ENCODE measurements at regions not wholly inside any gene's neighbourhood (a gene's known extent, or its start where the extent isn't known, plus 50 kb on each side); places are given as distances from the start of the nearest gene placed in this dataset.

DNA sequence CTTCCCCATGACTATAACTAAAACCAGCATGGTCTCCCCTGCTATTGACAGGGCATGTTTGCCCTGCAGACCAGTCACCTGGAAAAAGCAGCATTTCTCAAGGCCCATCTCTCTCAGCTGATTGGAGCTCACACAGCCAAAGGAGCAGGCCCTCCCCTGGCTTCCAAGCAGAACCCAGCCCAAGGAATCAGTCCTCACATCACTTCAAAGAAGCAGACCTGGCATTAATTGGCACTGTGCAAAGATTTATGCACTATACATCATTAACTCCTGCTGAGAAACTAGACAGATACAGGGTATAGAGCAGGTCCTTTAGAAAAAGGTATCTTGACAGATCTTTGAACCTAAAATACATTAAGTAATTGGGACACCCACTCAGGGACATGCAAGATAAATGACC, 323.8 kb upstream of the PPP2R3A start:
- TF ChIP-seq, protein P1, sequence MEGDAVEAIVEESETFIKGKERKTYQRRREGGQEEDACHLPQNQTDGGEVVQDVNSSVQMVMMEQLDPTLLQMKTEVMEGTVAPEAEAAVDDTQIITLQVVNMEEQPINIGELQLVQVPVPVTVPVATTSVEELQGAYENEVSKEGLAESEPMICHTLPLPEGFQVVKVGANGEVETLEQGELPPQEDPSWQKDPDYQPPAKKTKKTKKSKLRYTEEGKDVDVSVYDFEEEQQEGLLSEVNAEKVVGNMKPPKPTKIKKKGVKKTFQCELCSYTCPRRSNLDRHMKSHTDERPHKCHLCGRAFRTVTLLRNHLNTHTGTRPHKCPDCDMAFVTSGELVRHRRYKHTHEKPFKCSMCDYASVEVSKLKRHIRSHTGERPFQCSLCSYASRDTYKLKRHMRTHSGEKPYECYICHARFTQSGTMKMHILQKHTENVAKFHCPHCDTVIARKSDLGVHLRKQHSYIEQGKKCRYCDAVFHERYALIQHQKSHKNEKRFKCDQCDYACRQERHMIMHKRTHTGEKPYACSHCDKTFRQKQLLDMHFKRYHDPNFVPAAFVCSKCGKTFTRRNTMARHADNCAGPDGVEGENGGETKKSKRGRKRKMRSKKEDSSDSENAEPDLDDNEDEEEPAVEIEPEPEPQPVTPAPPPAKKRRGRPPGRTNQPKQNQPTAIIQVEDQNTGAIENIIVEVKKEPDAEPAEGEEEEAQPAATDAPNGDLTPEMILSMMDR (IDR thresholded peaks at IDR 0.05; ENCODE audit: insufficient read depth, low read length, poor library complexity, severe bottlenecking): no peak
- no peaks in the 10 kb centered on the region for H3K36me3 ChIP-seq (ENCODE audit: control insufficient read depth, insufficient read depth, low read length)
- DNase-seq (ENCODE audit: extremely low read depth, insufficient read length): no peak
- H3K27me3 ChIP-seq (replicated peaks; ENCODE audit: control insufficient read depth, insufficient read depth, low read length): no peaks in the 10 kb centered on the region; the same call in 1 of the 2 replicates
- H3K4me3 ChIP-seq (replicated peaks; ENCODE audit: low read depth, low read length): no peak overlapping the region

DNA sequence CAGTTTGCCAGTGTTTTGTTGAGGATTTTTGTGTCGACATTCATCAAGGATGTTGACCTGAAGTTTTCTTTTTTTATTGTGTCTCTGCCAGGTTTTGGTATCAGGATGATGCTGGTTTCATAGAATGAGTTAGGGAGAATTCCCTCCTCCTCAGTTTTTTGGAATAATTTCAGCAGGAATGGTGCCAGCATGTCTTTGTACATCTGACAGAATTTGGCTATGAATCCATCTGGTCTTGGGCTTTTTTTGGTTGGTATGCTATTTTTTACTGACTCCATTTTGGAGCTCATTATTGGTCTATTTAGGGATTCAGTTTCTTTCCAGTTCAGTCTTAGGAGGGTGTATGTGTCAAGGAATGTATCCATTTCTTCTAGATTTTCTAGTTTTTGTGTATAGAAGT, 320.0 kb upstream of the PPP2R3A start:
- Histone ChIP-seq H3K4me3 (replicated peaks; ENCODE audit: low read depth, low read length) (no peak overlapping the region), H3K27me3 (replicated peaks; ENCODE audit: control insufficient read depth, insufficient read depth, low read length) (no peaks in the 10 kb centered on the region), H3K36me3 (ENCODE audit: control insufficient read depth, insufficient read depth, low read length) (no peaks in the 10 kb centered on the region)
- no peak for DNase-seq (ENCODE audit: extremely low read depth, insufficient read length)
- TF ChIP-seq, protein P1 (IDR thresholded peaks at IDR 0.05; ENCODE audit: insufficient read depth, low read length, poor library complexity, severe bottlenecking): no peak

DNA sequence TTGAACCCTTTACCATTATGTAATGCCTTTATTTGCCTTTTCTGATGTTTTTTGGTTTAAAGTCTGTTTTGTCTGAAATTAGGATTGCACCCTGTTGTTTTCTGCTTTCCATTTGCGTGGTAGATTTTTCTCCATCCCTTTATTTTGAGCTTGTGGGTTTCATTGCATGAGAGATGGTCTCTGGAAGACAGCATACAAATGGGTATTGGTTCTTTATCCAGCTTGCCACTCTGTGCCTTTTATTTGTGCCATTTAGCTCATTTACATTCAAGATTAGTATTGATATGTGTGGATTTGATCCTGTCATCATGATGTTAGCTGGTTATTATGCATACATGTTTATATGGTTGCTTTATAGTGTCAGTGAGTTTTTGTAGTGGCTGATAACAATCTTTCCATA, 318.7 kb upstream of the PPP2R3A start:
- Histone ChIP-seq H3K27me3 (replicated peaks; ENCODE audit: control insufficient read depth, insufficient read depth, low read length) (no peaks in the 10 kb centered on the region), H3K4me3 (replicated peaks; ENCODE audit: low read depth, low read length) (no peak overlapping the region), H3K36me3 (ENCODE audit: control insufficient read depth, insufficient read depth, low read length) (no peaks in the 10 kb centered on the region)
- no peak for DNase-seq (ENCODE audit: extremely low read depth, insufficient read length)
- TF ChIP-seq, protein P1 (IDR thresholded peaks at IDR 0.05; ENCODE audit: insufficient read depth, low read length, poor library complexity, severe bottlenecking): no peak

DNA sequence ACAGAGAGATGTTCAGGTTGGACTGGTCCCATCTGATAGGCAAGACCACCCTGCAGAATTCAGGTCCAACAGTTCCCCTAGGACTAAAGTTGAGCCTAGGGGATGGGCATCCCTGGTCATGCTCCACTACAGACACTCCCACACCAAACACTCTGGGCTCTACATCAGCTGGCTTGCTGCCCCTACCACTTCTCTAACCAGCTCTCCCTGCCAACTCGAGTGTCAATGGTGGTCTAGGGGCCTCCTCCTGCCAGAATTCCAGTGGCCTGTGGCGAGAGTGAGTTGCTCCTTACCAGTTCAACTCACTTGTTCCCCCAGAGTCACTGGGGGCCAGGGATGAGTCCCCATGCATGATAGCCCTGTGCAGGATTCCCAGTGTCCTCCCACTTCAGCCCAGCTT, 316.2 kb upstream of the PPP2R3A start:
- Histone ChIP-seq H3K36me3 (ENCODE audit: control insufficient read depth, insufficient read depth, low read length) (no peaks in the 10 kb centered on the region), H3K27me3 (replicated peaks; ENCODE audit: control insufficient read depth, insufficient read depth, low read length) (no peaks in the 10 kb centered on the region), H3K4me3 (replicated peaks; ENCODE audit: low read depth, low read length) (no peak overlapping the region)
- TF ChIP-seq, protein P1 (IDR thresholded peaks at IDR 0.05; ENCODE audit: insufficient read depth, low read length, poor library complexity, severe bottlenecking): no peak
- DNase-seq (ENCODE audit: extremely low read depth, insufficient read length): no peak

DNA sequence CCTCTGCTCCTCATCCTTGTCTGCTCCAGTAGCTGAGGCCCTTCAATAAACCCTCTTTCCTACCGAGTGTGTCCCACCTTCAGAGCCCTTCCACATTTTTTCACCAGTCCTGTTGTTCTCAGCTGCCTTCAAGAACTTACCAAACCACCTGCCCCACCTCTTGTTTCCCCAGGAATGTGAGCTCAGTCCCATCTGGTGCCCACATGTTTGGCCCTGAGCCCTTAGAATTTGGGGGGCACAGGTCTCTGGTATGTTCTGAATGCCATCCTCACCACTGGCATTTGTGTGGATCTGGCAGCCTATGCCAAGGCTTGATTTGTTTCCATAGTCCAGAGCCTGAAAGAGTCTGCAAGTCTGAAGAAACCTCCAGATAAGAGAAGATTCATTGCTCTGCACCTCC, 315.2 kb upstream of the PPP2R3A start:
- H3K4me3 ChIP-seq (replicated peaks; ENCODE audit: low read depth, low read length): no peak overlapping the region
- TF ChIP-seq, protein P1 (IDR thresholded peaks at IDR 0.05; ENCODE audit: insufficient read depth, low read length, poor library complexity, severe bottlenecking): no peak
- no peak for DNase-seq (ENCODE audit: extremely low read depth, insufficient read length)
- H3K36me3 ChIP-seq (ENCODE audit: control insufficient read depth, insufficient read depth, low read length): no peaks in the 10 kb centered on the region
- H3K27me3 ChIP-seq (replicated peaks; ENCODE audit: control insufficient read depth, insufficient read depth, low read length): no peaks in the 10 kb centered on the region

DNA sequence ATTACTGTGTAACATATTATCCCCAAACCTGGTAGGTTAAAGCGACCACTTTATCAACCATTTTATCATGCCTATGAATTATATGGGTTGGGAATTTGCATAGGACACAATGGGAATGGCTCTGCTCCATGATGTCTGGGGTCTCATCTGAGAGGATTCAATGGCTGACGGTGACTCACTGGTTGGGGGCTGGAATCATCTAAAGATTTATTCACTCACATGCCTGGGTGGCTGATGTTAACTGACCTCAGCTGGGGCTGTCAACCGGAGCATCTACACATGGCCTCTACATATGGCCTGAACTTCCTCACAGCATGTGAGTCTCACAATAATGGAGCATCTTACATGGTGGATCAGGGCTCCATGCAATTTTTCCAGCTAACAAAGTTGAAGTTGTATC, 313.1 kb upstream of the PPP2R3A start:
- TF ChIP-seq, protein P1 (IDR thresholded peaks at IDR 0.05; ENCODE audit: insufficient read depth, low read length, poor library complexity, severe bottlenecking): no peak
- Histone ChIP-seq H3K36me3 (ENCODE audit: control insufficient read depth, insufficient read depth, low read length) (no peaks in the 10 kb centered on the region), H3K4me3 (replicated peaks; ENCODE audit: low read depth, low read length) (no peak overlapping the region), H3K27me3 (replicated peaks; ENCODE audit: control insufficient read depth, insufficient read depth, low read length) (no peaks in the 10 kb centered on the region)
- no peak for DNase-seq (ENCODE audit: extremely low read depth, insufficient read length)

Measured in GM06990 (cell line).